ENCODE measurements at regions not wholly inside any gene's neighbourhood (a gene's known extent, or its start where the extent isn't known, plus 50 kb on each side); places are given as distances from the start of the nearest gene placed in this dataset.

GRCh38 chr2:13581471-13581870, 864.7 kb downstream of the TRIB2 start:
- H3K4me1 ChIP-seq (ENCODE audit: control extremely low read depth in 1 of 4, control insufficient read depth in 4 of 4, insufficient read depth in 4 of 4, low read length in 3 of 4), result no peaks in the 10 kb centered on the region
- DNase-seq, result no peak
- ChIA-PET POLR2A (no interaction called here), CTCF (no interaction called here)
- H3K27me3 ChIP-seq (replicated peaks in 2 of 5; ENCODE audit: control insufficient read depth in 4 of 5, insufficient read depth in 5 of 5, low read length in 4 of 5), result no peaks in the 10 kb centered on the region
- no peaks in the 10 kb centered on the region for H3K36me3 ChIP-seq (ENCODE audit: control insufficient read depth in 4 of 4, insufficient read depth in 4 of 4, low read length in 3 of 4)
- no peak overlapping the region for H3K4me3 ChIP-seq (ENCODE audit: control insufficient read depth in 1 of 7, extremely low read depth in 1 of 7, insufficient read depth in 4 of 7, low read depth in 2 of 7, low read length in 6 of 7)
- H3K27ac ChIP-seq (ENCODE audit: insufficient read depth in 1 of 2, low read depth in 1 of 2, low read length in 2 of 2, poor library complexity in 1 of 2, severe bottlenecking in 2 of 2), result no peak overlapping the region
- WGBS (ENCODE audit: insufficient coverage), result 89% methylated on average over 7 of the region's 10 CpGs
- H3K9me3 ChIP-seq (ENCODE audit: control extremely low read depth in 1 of 5, control insufficient read depth in 4 of 5, insufficient read depth in 2 of 5, low read depth in 1 of 5, low read length in 4 of 5), result no peaks in the 10 kb centered on the region

- no peak for DNase-seq
- H3K9me3 ChIP-seq (ENCODE audit: control extremely low read depth in 1 of 5, control insufficient read depth in 4 of 5, insufficient read depth in 2 of 5, low read depth in 1 of 5, low read length in 4 of 5), result no peaks in the 10 kb centered on the region
- no peak overlapping the region for H3K4me3 ChIP-seq (ENCODE audit: control insufficient read depth in 1 of 7, extremely low read depth in 1 of 7, insufficient read depth in 4 of 7, low read depth in 2 of 7, low read length in 6 of 7)
- no peaks in the 10 kb centered on the region for H3K27me3 ChIP-seq (replicated peaks in 2 of 5; ENCODE audit: control insufficient read depth in 4 of 5, insufficient read depth in 5 of 5, low read length in 4 of 5)
- no peaks in the 10 kb centered on the region for H3K36me3 ChIP-seq (ENCODE audit: control insufficient read depth in 4 of 4, insufficient read depth in 4 of 4, low read length in 3 of 4)
- no peaks in the 10 kb centered on the region for H3K4me1 ChIP-seq (ENCODE audit: control extremely low read depth in 1 of 4, control insufficient read depth in 4 of 4, insufficient read depth in 4 of 4, low read length in 3 of 4)
- H3K27ac ChIP-seq (ENCODE audit: insufficient read depth in 1 of 2, low read depth in 1 of 2, low read length in 2 of 2, poor library complexity in 1 of 2, severe bottlenecking in 2 of 2), result no peak overlapping the region
- CTCF ChIA-PET, result no interaction called here
- POLR2A ChIA-PET, result no interaction called here
Measured at GRCh38 chr2:13583609-13584008, 866.9 kb downstream of the TRIB2 start.

- Histone ChIP-seq H3K36me3 (ENCODE audit: control insufficient read depth in 4 of 4, insufficient read depth in 4 of 4, low read length in 3 of 4) (no peaks in the 10 kb centered on the region), H3K9me3 (ENCODE audit: control extremely low read depth in 1 of 5, control insufficient read depth in 4 of 5, insufficient read depth in 2 of 5, low read depth in 1 of 5, low read length in 4 of 5) (no peaks in the 10 kb centered on the region), H3K4me3 (ENCODE audit: control insufficient read depth in 1 of 7, extremely low read depth in 1 of 7, insufficient read depth in 4 of 7, low read depth in 2 of 7, low read length in 6 of 7) (no peak overlapping the region), H3K27ac (ENCODE audit: insufficient read depth in 1 of 2, low read depth in 1 of 2, low read length in 2 of 2, poor library complexity in 1 of 2, severe bottlenecking in 2 of 2) (no peak overlapping the region), H3K27me3 (replicated peaks in 2 of 5; ENCODE audit: control insufficient read depth in 4 of 5, insufficient read depth in 5 of 5, low read length in 4 of 5) (no peaks in the 10 kb centered on the region), H3K4me1 (ENCODE audit: control extremely low read depth in 1 of 4, control insufficient read depth in 4 of 4, insufficient read depth in 4 of 4, low read length in 3 of 4) (no peaks in the 10 kb centered on the region)
- CTCF ChIA-PET, result no interaction called here
- no peak for DNase-seq
- WGBS (ENCODE audit: insufficient coverage), result 100% methylated on average over 1 of the region's 2 CpGs
- POLR2A ChIA-PET, result no interaction called here
Measured at GRCh38 chr2:13584020-13584419, 867.3 kb downstream of the TRIB2 start.

GRCh38 chr2:13585732-13586131, 869.0 kb downstream of the TRIB2 start:
- POLR2A ChIA-PET, result no interaction called here
- H3K36me3 ChIP-seq (ENCODE audit: control insufficient read depth in 4 of 4, insufficient read depth in 4 of 4, low read length in 3 of 4), result no peaks in the 10 kb centered on the region

GRCh38 chr2:13596233-13596632, 879.5 kb downstream of the TRIB2 start:
- POLR2A ChIA-PET, result no interaction called here
- no peak overlapping the region for H3K27ac ChIP-seq (ENCODE audit: insufficient read depth in 1 of 2, low read depth in 1 of 2, low read length in 2 of 2, poor library complexity in 1 of 2, severe bottlenecking in 2 of 2)

More at GRCh38 chr2:13585732-13586131, 869.0 kb downstream of the TRIB2 start:
- no peaks in the 10 kb centered on the region for H3K4me1 ChIP-seq (ENCODE audit: control extremely low read depth in 1 of 4, control insufficient read depth in 4 of 4, insufficient read depth in 4 of 4, low read length in 3 of 4)
- DNase-seq, result no peak
- CTCF ChIA-PET, result no interaction called here
- no peaks in the 10 kb centered on the region for H3K9me3 ChIP-seq (ENCODE audit: control extremely low read depth in 1 of 5, control insufficient read depth in 4 of 5, insufficient read depth in 2 of 5, low read depth in 1 of 5, low read length in 4 of 5)
- H3K4me3 ChIP-seq (ENCODE audit: control insufficient read depth in 1 of 7, extremely low read depth in 1 of 7, insufficient read depth in 4 of 7, low read depth in 2 of 7, low read length in 6 of 7), result no peak overlapping the region
- no peak overlapping the region for H3K27ac ChIP-seq (ENCODE audit: insufficient read depth in 1 of 2, low read depth in 1 of 2, low read length in 2 of 2, poor library complexity in 1 of 2, severe bottlenecking in 2 of 2)
- H3K27me3 ChIP-seq (replicated peaks in 2 of 5; ENCODE audit: control insufficient read depth in 4 of 5, insufficient read depth in 5 of 5, low read length in 4 of 5), result no peaks in the 10 kb centered on the region

GRCh38 chr2:13597176-13597575, 880.4 kb downstream of the TRIB2 start:
- Histone ChIP-seq H3K27me3 (replicated peaks in 2 of 5; ENCODE audit: control insufficient read depth in 4 of 5, insufficient read depth in 5 of 5, low read length in 4 of 5) (no peaks in the 10 kb centered on the region), H3K4me3 (ENCODE audit: control insufficient read depth in 1 of 7, extremely low read depth in 1 of 7, insufficient read depth in 4 of 7, low read depth in 2 of 7, low read length in 6 of 7) (no peak overlapping the region), H3K9me3 (ENCODE audit: control extremely low read depth in 1 of 5, control insufficient read depth in 4 of 5, insufficient read depth in 2 of 5, low read depth in 1 of 5, low read length in 4 of 5) (peaks cover 0 to 2% (median 0%) of the 10 kb centered on the region in 5 experiments), H3K4me1 (ENCODE audit: control extremely low read depth in 1 of 4, control insufficient read depth in 4 of 4, insufficient read depth in 4 of 4, low read length in 3 of 4) (no peaks in the 10 kb centered on the region), H3K36me3 (ENCODE audit: control insufficient read depth in 4 of 4, insufficient read depth in 4 of 4, low read length in 3 of 4) (no peaks in the 10 kb centered on the region), H3K27ac (ENCODE audit: insufficient read depth in 1 of 2, low read depth in 1 of 2, low read length in 2 of 2, poor library complexity in 1 of 2, severe bottlenecking in 2 of 2) (no peak overlapping the region)
- no CpG with 5 or more reads among the region's 2 CpGs for WGBS (ENCODE audit: insufficient coverage)
- ChIA-PET CTCF (no interaction called here), POLR2A (no interaction called here)
- DNase-seq, result no peak

More at GRCh38 chr2:13596233-13596632, 879.5 kb downstream of the TRIB2 start:
- Histone ChIP-seq H3K4me1 (ENCODE audit: control extremely low read depth in 1 of 4, control insufficient read depth in 4 of 4, insufficient read depth in 4 of 4, low read length in 3 of 4) (no peaks in the 10 kb centered on the region), H3K9me3 (ENCODE audit: control extremely low read depth in 1 of 5, control insufficient read depth in 4 of 5, insufficient read depth in 2 of 5, low read depth in 1 of 5, low read length in 4 of 5) (peaks cover 0 to 2% (median 0%) of the 10 kb centered on the region in 5 experiments), H3K36me3 (ENCODE audit: control insufficient read depth in 4 of 4, insufficient read depth in 4 of 4, low read length in 3 of 4) (no peaks in the 10 kb centered on the region), H3K4me3 (ENCODE audit: control insufficient read depth in 1 of 7, extremely low read depth in 1 of 7, insufficient read depth in 4 of 7, low read depth in 2 of 7, low read length in 6 of 7) (no peak overlapping the region), H3K27me3 (replicated peaks in 2 of 5; ENCODE audit: control insufficient read depth in 4 of 5, insufficient read depth in 5 of 5, low read length in 4 of 5) (no peaks in the 10 kb centered on the region)
- CTCF ChIA-PET, result no interaction called here
- 100% methylated on average over 3 of the region's 4 CpGs for WGBS (ENCODE audit: insufficient coverage)
- no peak for DNase-seq

- Histone ChIP-seq H3K9me3 (ENCODE audit: control extremely low read depth in 1 of 5, control insufficient read depth in 4 of 5, insufficient read depth in 2 of 5, low read depth in 1 of 5, low read length in 4 of 5) (no peaks in the 10 kb centered on the region), H3K4me3 (ENCODE audit: control insufficient read depth in 1 of 7, extremely low read depth in 1 of 7, insufficient read depth in 4 of 7, low read depth in 2 of 7, low read length in 6 of 7) (no peak overlapping the region), H3K4me1 (ENCODE audit: control extremely low read depth in 1 of 4, control insufficient read depth in 4 of 4, insufficient read depth in 4 of 4, low read length in 3 of 4) (no peaks in the 10 kb centered on the region), H3K36me3 (ENCODE audit: control insufficient read depth in 4 of 4, insufficient read depth in 4 of 4, low read length in 3 of 4) (no peaks in the 10 kb centered on the region), H3K27ac (ENCODE audit: insufficient read depth in 1 of 2, low read depth in 1 of 2, low read length in 2 of 2, poor library complexity in 1 of 2, severe bottlenecking in 2 of 2) (no peak overlapping the region), H3K27me3 (replicated peaks in 2 of 5; ENCODE audit: control insufficient read depth in 4 of 5, insufficient read depth in 5 of 5, low read length in 4 of 5) (no peaks in the 10 kb centered on the region)
- DNase-seq, result no peak
- CTCF ChIA-PET, result no interaction called here
- no CpG with 5 or more reads among the region's 2 CpGs for WGBS (ENCODE audit: insufficient coverage)
- POLR2A ChIA-PET, result no interaction called here
Measured at GRCh38 chr2:13601506-13601905, 884.8 kb downstream of the TRIB2 start.

All from common myeloid progenitor, CD34-positive (primary cell).